OCI-LY1 (cell line): ENCODE measurements at regions not wholly inside any gene's neighbourhood (a gene's known extent, or its start where the extent isn't known, plus 50 kb on each side); places are given as distances from the start of the nearest gene placed in this dataset.

Experiments
- CTCF ChIP-seq: fragments of 200-600 bp; sonication (generic), shearing (Covaris generic); IDR thresholded peaks from 2 replicates; pipeline ENCODE4 v1.5.1; 2017; ENCODE audit warnings: mild to moderate bottlenecking, antibody characterized with exemption, low read length, moderate library complexity, mixed read lengths
- EZH2 ChIP-seq: fragments of 200-600 bp; sonication (generic), shearing (Covaris generic); IDR thresholded peaks from 2 replicates; pipeline ENCODE4 v1.8.0; 2017; ENCODE audit warnings: borderline replicate concordance, mixed run types, mild to moderate bottlenecking, antibody characterized with exemption, low read length, moderate library complexity, mixed read lengths

DNA sequence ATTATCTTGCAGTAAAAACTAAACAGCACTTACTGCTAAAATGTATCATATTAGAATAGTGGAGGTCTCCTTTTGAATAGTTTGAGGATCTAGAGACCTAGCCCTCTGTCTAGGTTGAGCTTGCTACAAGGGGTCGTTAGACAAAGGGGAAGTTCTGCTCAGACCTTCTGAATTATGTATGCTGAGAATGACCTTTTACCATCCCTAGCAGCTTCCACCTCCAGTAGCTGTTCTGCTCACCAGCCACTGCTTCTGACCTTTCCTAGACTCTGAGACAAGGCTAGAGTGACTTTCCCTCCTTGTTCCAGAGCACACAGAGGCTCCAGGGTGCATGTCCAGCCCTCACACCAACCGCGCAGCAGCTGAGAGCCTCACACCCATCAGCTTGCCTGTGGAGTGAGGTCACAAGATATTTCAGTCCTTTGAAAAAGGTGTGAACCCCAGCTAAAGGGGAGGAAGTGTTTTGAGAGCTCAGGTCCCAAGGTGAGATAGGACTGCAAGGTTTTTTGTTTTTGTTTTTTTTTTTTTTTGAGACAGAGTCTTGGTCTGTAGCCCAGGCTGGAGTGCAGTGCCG lies 289.3 kb upstream of the TNP1 start:
- TF ChIP-seq CTCF (no peak), EZH2 (no peak)
